Coronary artery (tissue), 2 donors: ENCODE measurements at regions not wholly inside any gene's neighbourhood (a gene's known extent, or its start where the extent isn't known, plus 50 kb on each side); places are given as distances from the start of the nearest gene placed in this dataset.

Experiments used
- DNase-seq: peaks from one replicate; pipeline ENCODE4 v3.0.0-alpha.2; 2017; ENCODE audit warnings: low spot score
- H3K27ac ChIP-seq, 2 donors: fragments of 200-600 bp; sonication (generic); one replicate each; pipeline ENCODE4 v1.5.1; 2016 to 2019
- H3K4me3 ChIP-seq: fragments of 200-600 bp; sonication (generic); 2 replicates; pipeline ENCODE4 v1.5.1; 2016; ENCODE audit warnings: mild to moderate bottlenecking, moderate library complexity
- TF ChIP-seq, protein P1 (sequence below): fragments of 200-600 bp; sonication (generic); IDR thresholded peaks from one replicate; pipeline ENCODE4 v1.5.1; 2019; ENCODE audit warnings: antibody characterized with exemption

GRCh38 chr9:90107040-90107725 is 502.4 kb downstream of the GADD45G start:
- DNase-seq, result no peak

DNA sequence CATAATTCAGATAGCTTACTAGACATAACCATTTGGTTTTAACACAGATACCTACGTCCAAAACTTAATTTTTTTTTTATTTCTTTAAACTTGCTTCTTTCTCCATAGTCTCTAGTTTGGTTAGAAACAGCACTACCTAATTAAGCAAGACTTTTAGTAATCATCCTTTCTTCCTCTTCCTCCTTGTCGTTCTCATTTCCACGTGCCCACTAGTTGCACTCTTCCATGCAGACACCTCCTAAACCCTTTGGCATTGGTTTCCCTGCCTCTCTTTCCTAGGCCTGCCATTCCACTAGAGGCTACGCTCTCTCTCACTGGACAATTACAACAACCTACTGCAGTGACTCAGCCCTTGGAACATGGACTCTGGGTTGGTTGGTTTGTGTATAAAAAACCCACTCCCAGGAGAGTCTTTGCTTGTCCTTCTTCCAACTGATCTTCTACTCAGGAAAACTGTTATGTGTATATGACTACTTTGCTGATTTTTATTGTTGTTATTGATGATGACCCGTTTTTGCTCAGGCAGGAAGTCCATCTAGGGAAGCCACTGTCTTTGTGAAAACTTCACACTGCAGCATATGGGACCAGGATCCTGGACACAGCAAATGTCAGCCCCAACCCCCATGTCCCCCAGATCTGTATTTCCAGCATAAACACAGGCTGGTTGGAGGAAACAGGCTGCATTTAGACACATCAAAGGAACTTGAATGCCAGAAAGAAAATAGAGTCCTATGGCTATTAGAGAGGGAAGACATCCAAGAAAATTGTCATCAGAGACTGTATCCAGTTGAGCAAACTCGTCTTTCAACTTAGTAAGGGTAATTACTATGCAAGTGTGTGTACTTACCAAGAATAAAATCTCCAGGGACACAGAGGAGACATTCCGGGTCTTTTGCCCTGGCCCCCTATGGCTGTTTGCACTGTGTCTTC is 503.2 kb downstream of the GADD45G start:
- TF ChIP-seq, protein P1, sequence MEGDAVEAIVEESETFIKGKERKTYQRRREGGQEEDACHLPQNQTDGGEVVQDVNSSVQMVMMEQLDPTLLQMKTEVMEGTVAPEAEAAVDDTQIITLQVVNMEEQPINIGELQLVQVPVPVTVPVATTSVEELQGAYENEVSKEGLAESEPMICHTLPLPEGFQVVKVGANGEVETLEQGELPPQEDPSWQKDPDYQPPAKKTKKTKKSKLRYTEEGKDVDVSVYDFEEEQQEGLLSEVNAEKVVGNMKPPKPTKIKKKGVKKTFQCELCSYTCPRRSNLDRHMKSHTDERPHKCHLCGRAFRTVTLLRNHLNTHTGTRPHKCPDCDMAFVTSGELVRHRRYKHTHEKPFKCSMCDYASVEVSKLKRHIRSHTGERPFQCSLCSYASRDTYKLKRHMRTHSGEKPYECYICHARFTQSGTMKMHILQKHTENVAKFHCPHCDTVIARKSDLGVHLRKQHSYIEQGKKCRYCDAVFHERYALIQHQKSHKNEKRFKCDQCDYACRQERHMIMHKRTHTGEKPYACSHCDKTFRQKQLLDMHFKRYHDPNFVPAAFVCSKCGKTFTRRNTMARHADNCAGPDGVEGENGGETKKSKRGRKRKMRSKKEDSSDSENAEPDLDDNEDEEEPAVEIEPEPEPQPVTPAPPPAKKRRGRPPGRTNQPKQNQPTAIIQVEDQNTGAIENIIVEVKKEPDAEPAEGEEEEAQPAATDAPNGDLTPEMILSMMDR, result no peak
- Histone ChIP-seq H3K27ac (no peak overlapping the region), H3K4me3 (no peak overlapping the region)
- DNase-seq, result no peak

More at GRCh38 chr9:90107040-90107725, 502.4 kb downstream of the GADD45G start:
- Histone ChIP-seq H3K4me3 (no peak overlapping the region), H3K27ac (no peak overlapping the region)
- TF ChIP-seq, protein P1, result no peak

GRCh38 chr9:90112788-90113187 is 508.0 kb downstream of the GADD45G start:
- Histone ChIP-seq H3K4me3 (no peak overlapping the region), H3K27ac (no peak overlapping the region)
- DNase-seq, result no peak
- TF ChIP-seq, protein P1, result no peak

DNA sequence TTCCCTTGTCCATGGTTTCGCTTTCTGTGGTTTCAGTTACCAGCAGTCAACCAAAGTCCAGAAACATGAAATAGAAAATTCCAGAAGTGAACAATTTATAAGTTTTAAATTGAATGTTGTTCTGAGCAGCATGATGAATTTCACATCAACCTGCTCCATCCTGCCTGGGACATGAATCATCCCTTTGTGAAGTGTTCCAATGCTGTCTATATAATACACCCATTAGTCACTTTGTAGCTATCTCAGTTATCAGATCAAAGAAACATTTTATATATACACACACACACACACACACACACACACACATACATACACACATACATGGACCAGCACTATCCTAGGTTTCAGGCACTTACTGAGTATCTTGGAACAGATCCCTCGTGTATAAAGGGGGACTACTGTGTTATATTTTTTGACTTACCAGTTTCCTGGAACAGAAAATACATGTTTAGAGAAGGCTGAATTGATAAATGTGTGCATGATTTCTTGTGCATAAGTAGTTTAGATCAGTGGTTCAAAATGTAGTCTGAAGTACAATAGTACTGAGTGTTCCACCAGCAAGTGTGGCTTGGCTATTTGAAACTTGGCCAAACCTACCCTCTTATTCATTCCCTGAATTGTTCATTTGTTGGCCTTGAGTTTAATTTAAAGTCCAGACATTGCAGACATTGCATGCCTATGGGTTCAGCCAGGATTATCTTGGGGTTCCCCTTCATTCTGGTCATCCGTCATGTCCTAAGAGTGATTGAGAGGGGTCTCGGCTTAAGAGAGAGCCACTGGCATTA is 510.0 kb downstream of the GADD45G start:
- no peak overlapping the region for H3K27ac ChIP-seq
- TF ChIP-seq, protein P1, result no peak
- no peak overlapping the region for H3K4me3 ChIP-seq
- no peak for DNase-seq

DNA sequence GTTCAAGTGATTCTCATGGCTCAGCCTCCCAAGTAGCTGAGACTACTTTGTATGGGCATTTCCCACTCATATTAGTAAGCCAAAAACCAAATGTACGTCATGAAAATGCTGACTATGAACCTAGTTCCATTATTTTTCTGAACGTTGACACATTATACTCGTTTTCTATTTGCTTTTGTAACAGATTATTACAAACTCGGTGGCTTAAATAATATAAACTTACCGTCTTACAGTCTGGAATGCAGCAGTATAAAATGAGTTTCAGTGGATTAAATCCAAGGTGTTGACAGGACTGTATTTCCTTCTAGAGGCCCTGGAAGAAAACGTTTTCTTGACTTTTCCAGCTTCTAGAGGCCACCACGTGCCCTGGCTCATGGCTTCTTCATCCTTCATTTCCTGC is 517.0 kb downstream of the GADD45G start:
- H3K27ac ChIP-seq, result no peak overlapping the region
- TF ChIP-seq, protein P1, result no peak
- no peak overlapping the region for H3K4me3 ChIP-seq
- no peak for DNase-seq

- no peak overlapping the region for H3K27ac ChIP-seq
- DNase-seq, result no peak
- TF ChIP-seq, protein P1, result no peak
- H3K4me3 ChIP-seq, result no peak overlapping the region
These were observed 517.7 kb downstream of the DIRAS2 start for GRCh38 chr9:90124961-90125360.
